ENCODE measurements at regions not wholly inside any gene's neighbourhood (a gene's known extent, or its start where the extent isn't known, plus 50 kb on each side); places are given as distances from the start of the nearest gene placed in this dataset.
A peak's percentile ranks its signal among the peaks of the same experiment; 100 is the strongest.

DNA sequence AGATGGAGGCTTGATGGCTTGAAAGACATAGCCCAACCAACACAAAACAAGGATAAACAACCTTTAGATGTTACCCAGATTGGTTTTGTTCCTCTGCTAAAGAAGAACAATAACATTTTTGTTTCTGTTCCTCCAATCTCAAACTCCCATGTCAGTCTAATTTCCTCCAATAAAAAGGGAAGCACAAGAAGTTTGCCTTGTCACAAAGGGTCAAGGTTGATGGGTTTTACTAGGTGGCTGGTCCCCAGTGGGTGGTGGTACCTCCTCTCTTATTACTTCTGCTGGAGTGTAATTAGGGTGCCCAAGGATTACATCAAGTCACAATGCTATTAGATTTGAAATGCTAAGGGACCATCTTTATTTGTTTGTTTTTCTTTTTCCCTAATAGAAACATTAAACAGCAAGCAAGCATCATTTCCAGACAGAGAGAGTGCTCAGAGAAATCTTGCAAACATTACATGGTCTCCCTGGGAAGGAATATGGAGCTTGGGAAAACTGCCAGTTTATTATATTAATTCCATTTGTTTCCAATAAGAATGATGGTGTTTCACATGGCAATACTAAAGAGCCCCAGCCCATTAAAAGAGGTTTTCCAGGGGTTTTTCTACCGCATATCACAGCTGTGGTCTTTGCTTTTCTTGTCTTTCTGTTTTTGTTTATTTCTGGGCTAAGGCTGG lies 78.3 kb upstream of the AOAH start:
- no peak for DNase-seq (ENCODE audit: low read depth)

DNA sequence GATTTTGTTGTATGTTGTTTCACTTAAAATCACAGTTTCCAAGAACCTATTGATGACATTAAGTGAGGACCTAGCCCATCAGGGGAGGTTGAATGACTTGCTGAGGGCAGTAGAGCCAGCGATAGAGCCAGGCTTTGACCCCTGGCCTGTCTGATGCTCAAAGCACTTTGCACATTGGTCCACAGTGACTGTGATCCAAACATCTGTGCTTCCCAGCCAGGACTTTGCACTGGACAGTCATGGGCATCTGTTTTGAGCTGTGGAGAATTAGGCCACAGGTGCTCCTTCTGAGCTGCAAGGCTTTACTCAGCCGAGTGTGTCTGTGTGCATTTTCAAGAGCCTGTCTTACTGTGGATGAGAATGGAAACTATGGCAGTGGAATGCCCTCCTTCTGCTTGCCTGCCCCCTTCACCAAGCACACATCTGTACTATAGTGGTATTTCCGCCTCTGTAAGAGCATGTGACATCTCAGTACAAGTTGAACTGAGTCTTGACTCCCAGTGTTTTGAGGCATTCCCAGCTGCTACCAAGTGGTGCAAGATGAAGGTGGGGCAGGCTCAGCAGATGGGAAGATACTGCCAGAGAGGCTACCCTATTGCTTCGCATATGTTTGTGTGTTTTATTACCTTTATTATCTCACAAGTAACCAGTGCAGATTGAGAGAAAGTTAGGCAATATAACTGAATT lies 72.7 kb upstream of the AOAH start:
- DNase-seq (ENCODE audit: low read depth) = no peak

DNA sequence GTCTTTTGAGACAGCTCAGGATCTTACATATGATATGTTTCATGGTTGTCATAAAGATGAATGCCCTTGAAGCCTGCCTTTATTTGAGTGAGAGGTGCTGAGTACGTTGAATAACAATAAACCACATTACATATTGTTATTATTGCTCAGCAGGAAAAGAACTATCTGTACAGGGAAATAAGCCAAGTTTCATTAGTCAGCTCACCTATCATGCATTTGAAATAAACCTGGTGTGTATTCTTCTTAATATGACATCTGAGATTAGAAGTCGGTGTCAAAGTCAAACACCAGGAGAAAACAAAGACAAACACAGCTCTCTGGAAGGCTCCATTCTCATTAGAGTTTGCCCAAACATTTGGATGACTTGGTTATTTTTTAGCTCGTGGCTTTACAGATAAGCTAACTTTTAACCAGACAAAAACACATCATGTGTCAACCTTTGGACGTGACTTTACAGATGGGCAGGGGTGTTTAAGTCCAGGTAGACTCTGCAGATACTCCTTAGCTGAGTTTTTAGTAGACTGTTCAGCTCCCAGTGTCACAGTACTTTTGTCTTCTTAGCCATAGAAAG lies 71.2 kb upstream of the AOAH start:
- no peak for DNase-seq (ENCODE audit: low read depth)

DNA sequence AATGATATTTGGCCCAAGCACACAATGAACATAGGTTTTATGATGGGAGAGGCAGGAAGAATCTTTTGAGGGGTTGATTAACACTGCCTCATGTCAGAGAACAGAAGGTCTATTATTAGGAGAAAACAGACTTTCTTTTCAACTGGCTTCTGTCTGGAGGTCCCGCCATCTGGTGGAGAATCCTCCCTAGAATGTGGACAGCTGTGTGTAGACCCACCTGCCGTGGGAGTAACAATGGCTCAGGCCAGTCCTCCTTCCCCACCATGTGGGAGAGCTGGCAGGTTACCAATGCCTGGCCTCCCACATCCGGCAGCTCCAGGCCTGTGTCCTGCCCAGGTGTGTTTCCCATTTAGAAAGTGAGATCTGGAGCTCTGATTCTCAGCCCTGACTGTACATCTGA lies 70.4 kb upstream of the AOAH start:
- no peak for DNase-seq (ENCODE audit: low read depth)

DNA sequence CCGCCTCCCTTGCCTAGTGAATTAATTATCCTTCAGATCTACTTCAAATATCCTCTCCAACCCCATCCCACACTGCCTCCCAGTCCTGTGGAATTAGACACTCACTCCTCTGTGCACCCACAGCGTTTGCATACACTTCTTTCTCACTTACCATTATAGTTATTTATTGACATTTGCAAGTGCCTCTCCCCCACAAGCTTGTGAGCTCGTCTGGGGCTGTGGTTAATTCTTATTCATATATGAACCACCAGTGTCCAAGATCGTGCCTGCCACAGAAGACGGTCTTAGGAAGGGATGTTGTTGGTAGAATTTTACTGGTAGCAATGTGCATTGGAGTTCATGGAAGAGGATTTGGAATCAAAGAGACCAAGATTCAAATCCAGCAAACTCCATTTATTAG lies 68.1 kb upstream of the AOAH start:
- no peak for DNase-seq (ENCODE audit: low read depth)

DNA sequence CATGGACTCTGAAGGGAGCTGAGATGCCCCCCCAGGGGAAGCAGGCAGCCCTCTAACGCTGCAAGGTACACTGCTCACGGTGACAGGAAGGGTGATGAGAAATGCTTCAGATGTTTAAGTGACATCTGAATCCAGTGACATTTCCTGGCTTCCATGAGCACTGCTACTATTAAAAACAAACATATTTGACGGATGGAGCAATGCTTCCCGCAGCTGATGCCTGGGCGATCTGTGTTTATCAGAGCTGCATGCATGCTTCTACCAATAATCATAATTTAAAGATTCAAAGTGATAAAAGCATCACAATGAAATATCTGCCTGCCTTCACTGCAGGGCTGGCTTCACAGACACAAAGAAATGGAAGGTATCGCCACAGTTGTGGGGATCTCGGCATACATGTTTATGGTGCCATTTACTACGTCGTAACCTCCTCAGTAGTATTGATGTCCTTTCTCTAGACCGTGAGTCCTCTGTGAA lies 66.1 kb upstream of the AOAH start:
- DNase-seq (ENCODE audit: low read depth) = no peak

DNA sequence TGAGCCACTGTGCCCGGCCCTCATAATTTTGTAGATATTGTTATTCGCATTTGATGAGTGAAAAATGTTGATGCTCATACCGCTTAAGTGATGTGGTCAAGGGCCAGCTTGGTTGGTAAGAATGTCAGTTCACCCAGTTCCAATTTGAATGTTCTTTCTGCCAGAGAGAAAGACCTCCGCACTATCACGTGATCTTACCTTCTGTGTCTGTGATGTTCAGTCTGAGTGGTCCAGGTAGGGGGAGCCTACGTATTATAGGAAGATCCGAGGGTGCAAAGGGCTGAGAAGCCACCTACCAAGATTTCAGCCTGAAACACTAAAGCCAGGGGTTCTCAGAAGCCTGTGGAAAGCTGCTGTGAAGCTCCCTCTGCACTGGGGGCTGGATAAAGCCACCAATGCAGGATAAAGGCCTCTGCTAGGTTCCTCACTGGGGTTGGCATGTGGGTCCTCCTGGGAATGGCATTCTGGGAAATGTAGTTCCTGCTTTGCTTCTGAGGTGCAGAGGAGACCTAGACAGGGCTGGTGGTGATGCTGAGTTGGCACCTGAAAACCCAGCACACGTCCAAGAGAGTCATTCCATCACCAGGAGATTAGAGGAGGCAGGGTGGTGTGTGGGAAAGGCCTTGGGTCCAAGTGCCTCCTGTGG lies 64.7 kb upstream of the AOAH start:
- DNase-seq (ENCODE audit: low read depth) = no peak

DNA sequence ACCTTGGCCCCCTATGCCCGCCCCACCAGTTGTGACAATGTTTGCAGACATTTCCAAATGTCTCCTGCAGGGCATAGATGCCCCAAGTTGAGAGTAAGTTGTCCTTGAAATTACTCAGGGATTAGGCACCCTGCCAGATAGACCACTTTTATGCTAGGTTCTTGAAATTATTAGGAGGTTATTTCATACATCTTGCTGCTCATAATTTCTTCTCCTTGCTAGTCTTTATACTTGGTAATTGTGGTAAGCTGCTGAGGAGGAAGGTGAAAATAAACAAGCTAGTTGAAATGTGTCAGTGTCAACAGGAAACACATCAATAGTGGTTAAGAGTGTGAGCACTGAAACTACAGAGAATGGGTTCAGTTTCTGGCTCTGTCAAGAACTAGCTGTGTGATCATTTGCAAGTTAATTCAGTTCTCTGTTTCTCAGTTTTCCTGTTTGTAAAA lies 63.7 kb upstream of the AOAH start:
- no peak for DNase-seq (ENCODE audit: low read depth)

DNA sequence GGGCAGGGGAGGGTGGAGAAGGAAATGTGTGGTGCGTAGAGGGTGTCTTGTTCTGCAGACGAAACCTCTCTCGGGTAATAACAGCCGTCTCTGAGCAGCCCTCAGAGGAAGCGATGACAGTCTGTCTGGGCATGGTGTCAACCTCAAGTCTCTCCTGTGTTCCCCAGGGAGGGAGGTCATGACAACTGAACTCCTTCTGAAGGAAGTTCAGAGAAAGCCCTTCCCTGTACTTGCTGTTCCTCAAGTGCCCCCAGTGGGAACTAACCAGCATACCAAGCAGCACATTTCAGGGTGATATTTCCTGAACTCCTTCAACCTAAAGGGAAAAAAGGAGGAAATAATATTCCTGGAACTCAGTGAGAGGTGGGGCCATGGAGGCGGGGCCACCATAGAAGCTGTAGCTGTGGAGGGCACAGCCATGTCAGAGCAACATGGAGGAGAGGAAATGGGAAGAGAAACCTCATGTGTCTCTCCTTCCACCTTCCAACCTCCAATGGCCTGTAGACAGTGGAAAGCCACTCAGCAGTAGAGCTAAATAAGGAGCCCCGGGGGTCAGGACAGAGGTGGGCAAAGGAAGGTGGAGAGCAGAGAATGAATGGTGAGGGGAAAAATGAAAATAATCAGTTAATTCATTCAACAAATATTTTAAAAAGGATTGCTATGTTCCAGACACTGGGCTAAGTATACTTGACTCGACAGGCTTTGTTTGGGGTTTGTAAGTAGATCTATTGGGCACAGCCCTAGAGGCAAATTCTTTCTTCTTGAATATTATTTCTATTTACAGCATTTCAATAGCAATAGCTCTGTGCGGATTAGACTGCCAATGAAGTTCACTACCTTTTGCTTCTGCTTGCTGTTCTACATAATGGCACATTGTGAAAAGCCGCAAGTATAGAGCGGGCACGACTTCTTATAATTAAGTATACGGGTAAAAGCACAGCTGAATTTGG lies 61.0 kb upstream of the AOAH start:
- peak; percentile 27 for DNase-seq (ENCODE audit: low read depth)

DNA sequence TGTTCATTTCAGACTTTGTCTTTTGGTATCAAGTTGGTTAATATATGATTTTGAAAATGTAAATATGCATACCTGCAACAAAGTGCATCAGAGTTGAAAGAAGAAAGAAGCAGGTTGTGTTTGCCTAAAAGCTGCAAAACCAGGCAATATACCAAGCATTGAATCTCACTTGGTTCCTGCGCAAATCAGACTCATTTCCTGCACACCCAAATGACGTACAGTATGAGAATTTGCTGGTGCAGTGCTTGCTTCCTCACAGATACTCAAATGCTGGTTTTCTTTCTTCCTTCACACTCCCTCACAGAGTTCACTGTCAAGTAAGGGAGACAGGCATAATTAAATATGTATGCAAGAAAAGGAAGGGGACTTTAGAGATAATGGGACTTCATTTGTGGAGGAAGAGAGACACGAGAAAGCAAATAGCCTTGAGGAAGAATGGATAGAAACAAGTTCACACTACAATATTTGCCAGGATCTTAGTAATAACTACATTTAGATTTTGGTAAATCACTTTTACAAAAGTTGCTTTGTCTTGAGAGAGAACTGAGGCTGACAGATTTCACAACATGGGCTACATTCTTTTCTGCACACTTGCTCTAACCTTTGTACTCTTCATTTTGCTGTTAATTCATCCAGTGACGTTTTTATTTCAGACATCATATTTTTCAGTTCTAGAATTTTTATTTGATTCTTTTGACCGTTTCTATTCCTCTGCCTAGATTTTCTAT lies 56.9 kb upstream of the AOAH start:
- no peak for DNase-seq (ENCODE audit: low read depth)

DNA sequence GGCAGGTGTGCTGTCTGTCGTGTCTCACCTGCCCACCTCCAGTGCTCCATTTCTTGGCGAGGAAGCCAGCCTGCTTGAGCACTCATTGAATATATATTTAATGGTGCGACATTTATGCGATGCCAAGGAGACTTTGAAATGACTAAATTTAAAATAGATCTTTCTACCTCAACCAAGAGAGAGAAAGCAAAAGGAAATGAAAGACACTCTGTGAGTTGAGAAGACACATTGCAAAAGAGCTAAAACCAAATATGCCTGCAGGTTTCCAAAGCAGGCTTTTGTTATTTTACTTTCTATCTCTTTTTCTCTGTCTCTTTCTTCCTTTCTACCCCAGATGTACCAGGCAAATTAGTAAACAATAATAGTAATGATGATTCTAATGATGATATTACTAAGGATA lies 53.6 kb upstream of the AOAH start:
- no peak for DNase-seq (ENCODE audit: low read depth)

DNA sequence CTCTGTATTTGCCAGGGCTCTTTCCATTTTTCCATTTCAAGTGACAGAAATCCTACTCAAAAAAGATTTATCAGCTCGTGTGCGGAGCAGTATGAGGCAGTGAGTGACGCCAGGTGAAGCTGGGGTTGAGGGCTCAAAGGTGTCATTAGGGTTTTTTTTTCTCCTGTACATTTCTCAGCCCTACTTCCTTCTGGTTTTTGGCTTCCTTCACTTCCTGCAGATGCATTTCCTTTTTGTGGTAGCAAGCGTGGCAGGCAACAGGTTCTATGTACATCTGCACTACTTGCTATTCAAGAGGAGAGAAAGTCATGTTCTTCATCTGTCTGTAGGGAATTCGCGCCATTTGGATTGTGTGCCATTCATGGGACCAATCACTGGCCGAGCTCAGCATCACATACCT lies 52.8 kb upstream of the AOAH start:
- no peak for DNase-seq (ENCODE audit: low read depth)

DNA sequence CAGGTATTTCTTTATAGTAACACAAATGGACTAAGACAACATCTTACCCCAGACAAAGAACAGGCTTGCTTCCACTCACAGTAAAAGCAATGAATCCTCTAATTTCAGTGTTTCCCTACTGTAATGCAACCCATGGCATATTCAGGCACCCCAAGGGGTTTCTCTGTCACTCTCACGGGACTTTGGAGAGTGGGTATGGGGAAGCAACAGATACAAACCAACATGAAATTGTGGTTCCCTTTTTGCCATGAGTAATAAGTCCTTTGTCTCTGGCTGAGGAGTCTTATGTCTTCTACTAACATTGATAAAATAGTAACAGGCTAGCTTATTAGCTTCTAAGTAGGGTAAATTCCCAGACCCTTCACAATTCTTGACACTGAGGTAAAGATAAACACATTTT lies 51.4 kb upstream of the AOAH start:
- DNase-seq (ENCODE audit: low read depth) = no peak

DNA sequence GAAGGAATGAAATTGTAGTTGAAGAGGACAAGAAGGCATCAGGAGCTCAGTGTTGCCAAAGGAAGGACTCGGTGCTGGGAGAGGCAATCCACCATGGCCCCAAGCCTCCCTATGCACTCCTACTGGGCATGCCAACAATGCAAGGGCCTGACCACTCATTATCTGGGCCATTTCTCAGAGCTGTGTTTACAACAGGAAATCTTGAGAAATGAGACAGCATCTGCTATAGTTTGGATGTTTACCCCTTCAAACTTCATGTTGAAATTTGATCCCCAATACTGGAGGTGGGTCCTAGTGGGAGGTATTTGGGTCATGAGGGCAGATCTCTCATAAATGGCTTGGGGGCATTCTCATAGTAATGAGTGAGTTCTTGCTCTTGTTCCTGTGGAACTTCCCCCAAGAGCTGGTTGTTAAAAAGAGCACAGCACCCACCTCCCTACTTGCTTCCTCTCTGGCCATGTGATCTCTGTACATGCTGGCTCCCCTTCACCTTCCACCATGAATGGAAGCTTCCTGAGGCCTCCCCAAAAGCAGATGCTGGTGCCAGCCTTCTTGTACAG lies 50.8 kb upstream of the AOAH start:
- DNase-seq (ENCODE audit: low read depth) = no peak
